Smooth muscle cell (in vitro differentiated cells): ENCODE measurements at regions not wholly inside any gene's neighbourhood (a gene's known extent, or its start where the extent isn't known, plus 50 kb on each side); places are given as distances from the start of the nearest gene placed in this dataset.

Source experiments
- DNase-seq: peaks from one replicate; lab custom pipeline; 2025; ENCODE audit not compliant: unreplicated experiment; lab: John Stamatoyannopoulos, UW
- H2AFZ ChIP-seq: fragments of 200-600 bp; sonication (generic); 2 replicates; pipeline ENCODE4 v1.6.0; 2016; ENCODE audit warnings: antibody characterized with exemption, low read depth, mild to moderate bottlenecking
- H3F3A ChIP-seq: fragments of 200-600 bp; sonication (generic); 2 replicates; pipeline ENCODE4 v1.6.0; 2017; ENCODE audit warnings: antibody characterized with exemption, low read depth
- H3K27ac ChIP-seq: fragments of 200-600 bp; sonication (generic); 2 replicates; pipeline ENCODE4 v1.5.1; 2016; ENCODE audit warnings: low read depth, mild to moderate bottlenecking
- H3K27me3 ChIP-seq: fragments of 200-600 bp; sonication (generic); 2 replicates; pipeline ENCODE4 v1.6.1; 2016; ENCODE audit warnings: low read depth, mild to moderate bottlenecking
- H3K36me3 ChIP-seq: fragments of 200-600 bp; sonication (generic); 2 replicates; pipeline ENCODE4 v1.5.1; 2016; ENCODE audit warnings: low read depth
- H3K4me1 ChIP-seq: fragments of 200-600 bp; sonication (generic); 2 replicates; pipeline ENCODE4 v1.5.1; 2016; ENCODE audit warnings: low read depth
- H3K4me2 ChIP-seq: fragments of 200-600 bp; sonication (generic); 2 replicates; pipeline ENCODE4 v1.6.0; 2016; ENCODE audit warnings: mild to moderate bottlenecking
- H3K4me3 ChIP-seq: fragments of 200-600 bp; sonication (generic); 2 replicates; pipeline ENCODE4 v1.5.1; 2016; ENCODE audit warnings: mild to moderate bottlenecking
- H3K79me2 ChIP-seq: fragments of 200-600 bp; sonication (generic); 2 replicates; pipeline ENCODE4 v1.6.0; 2016; ENCODE audit warnings: low read depth, mild to moderate bottlenecking
- H3K9ac ChIP-seq: fragments of 200-600 bp; sonication (generic); 2 replicates; pipeline ENCODE4 v1.6.0; 2016; ENCODE audit warnings: low read depth
- H3K9me3 ChIP-seq: fragments of 200-600 bp; sonication (generic); replicated peaks from 2 replicates; pipeline ENCODE4 v1.5.1; 2016; ENCODE audit warnings: low read depth
- H4K20me1 ChIP-seq: fragments of 200-600 bp; sonication (generic); 2 replicates; pipeline ENCODE4 v1.6.0; 2016; ENCODE audit warnings: low read depth
- WGBS: methylation state at CpG from one replicate; pipeline ENCODE4 v1.1.7; 2016; ENCODE audit warnings: low lambda C conversion rate; 5-methylcytosine and 5-hydroxymethylcytosine counted together
- TF ChIP-seq, protein P1 (sequence below): fragments of 200-600 bp; sonication (generic); IDR thresholded peaks from 2 replicates; pipeline ENCODE4 v1.5.1; 2017; ENCODE audit warnings: borderline replicate concordance, mild to moderate bottlenecking, antibody characterized with exemption; ENCODE audit not compliant: insufficient read depth, poor library complexity, severe bottlenecking

DNA sequence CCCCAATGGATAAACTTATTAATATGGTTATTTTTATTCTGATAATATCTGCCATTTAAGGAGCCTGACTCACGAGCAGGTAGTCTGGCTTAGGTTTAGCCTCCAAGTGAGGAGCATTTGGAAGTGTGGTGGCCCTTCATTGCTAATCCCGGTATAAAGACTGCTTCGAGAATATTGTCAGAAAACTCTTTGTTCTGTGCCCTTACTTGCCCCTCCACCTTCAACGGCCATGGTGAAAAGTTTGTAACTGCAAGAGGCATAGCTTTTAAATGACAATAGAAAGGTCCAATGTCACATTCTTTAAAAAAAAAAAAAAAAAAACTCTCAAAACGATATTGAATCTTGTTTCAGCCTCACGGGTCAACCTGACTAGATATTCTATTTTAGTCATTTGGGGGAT lies 157.4 kb upstream of the PROX1 start:
- Histone ChIP-seq H3K27ac (no peak overlapping the region), H3K36me3 (no peaks in the 10 kb centered on the region), H3K9me3 (no peaks in the 10 kb centered on the region), H3K27me3 (no peaks in the 10 kb centered on the region), H3K4me1 (peaks cover 7% of the 10 kb centered on the region), H3K4me2 (no peak overlapping the region), H3F3A (no peaks in the 10 kb centered on the region), H4K20me1 (no peaks in the 10 kb centered on the region), H3K79me2 (no peaks in the 10 kb centered on the region), H3K9ac (no peak overlapping the region), H3K4me3 (no peak overlapping the region), H2AFZ (no peak overlapping the region)
- TF ChIP-seq, protein P1, sequence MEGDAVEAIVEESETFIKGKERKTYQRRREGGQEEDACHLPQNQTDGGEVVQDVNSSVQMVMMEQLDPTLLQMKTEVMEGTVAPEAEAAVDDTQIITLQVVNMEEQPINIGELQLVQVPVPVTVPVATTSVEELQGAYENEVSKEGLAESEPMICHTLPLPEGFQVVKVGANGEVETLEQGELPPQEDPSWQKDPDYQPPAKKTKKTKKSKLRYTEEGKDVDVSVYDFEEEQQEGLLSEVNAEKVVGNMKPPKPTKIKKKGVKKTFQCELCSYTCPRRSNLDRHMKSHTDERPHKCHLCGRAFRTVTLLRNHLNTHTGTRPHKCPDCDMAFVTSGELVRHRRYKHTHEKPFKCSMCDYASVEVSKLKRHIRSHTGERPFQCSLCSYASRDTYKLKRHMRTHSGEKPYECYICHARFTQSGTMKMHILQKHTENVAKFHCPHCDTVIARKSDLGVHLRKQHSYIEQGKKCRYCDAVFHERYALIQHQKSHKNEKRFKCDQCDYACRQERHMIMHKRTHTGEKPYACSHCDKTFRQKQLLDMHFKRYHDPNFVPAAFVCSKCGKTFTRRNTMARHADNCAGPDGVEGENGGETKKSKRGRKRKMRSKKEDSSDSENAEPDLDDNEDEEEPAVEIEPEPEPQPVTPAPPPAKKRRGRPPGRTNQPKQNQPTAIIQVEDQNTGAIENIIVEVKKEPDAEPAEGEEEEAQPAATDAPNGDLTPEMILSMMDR = no peak
- 79% methylated on average over 6 of the region's 6 CpGs for WGBS
- DNase-seq = no peak

DNA sequence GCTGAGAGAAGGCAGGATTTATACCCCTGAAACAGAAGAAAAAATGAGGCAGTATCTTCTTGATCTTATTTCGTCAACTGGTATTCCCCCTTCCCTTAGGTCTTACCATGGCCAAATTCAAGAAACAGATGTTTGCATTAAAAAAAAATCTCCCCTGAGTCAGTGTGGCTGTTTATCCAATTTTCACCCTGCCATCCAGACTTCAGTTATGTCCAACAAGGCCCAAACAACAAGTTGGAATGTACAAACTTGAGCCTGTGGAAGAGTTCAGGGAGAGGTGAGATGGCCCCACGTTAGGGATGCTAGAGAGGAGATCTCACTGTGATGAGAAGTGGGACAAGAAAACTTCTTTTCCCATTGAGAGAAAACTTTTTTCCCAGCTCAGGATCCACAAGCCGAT lies 147.2 kb upstream of the PROX1 start:
- H3K27me3 ChIP-seq = peaks cover 6% of the 10 kb centered on the region
- no peak overlapping the region for H3K27ac ChIP-seq
- no peaks in the 10 kb centered on the region for H3F3A ChIP-seq
- H3K79me2 ChIP-seq = no peaks in the 10 kb centered on the region
- H2AFZ ChIP-seq = no peak overlapping the region
- 84% methylated on average over 3 of the region's 3 CpGs for WGBS
- H3K9me3 ChIP-seq = no peaks in the 10 kb centered on the region
- H3K4me3 ChIP-seq = no peak overlapping the region
- no peak overlapping the region for H3K4me2 ChIP-seq
- no peaks in the 10 kb centered on the region for H3K4me1 ChIP-seq
- H4K20me1 ChIP-seq = no peaks in the 10 kb centered on the region
- H3K9ac ChIP-seq = no peak overlapping the region
- DNase-seq = no peak
- TF ChIP-seq, protein P1 = no peak
- no peaks in the 10 kb centered on the region for H3K36me3 ChIP-seq

DNA sequence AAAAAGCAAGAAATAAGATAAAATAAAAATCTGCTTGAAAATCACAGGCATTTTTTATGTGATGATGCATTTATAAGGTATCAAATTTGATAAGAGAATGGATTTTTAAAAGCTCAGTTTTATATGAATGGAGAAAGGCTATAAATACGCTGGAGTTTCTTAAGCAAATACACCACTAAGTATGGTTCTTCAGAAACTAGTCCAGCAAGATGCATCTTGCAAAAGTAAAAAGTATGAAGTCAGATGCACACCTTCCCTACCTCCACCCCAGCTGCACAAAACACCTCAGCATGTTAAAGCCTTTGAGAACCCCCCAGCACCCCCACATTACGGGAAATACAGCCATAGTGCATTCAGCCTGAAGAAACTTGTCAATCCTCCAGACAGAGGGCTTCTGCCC lies 143.1 kb upstream of the PROX1 start:
- no peak overlapping the region for H3K4me2 ChIP-seq
- no peak overlapping the region for H2AFZ ChIP-seq
- no peaks in the 10 kb centered on the region for H3K4me1 ChIP-seq
- no peak overlapping the region for H3K9ac ChIP-seq
- no peak overlapping the region for H3K27ac ChIP-seq
- DNase-seq = no peak
- no peaks in the 10 kb centered on the region for H3F3A ChIP-seq
- H3K79me2 ChIP-seq = no peaks in the 10 kb centered on the region
- no peak overlapping the region for H3K4me3 ChIP-seq
- no peaks in the 10 kb centered on the region for H3K36me3 ChIP-seq
- peaks cover 6% of the 10 kb centered on the region for H3K27me3 ChIP-seq
- H3K9me3 ChIP-seq = no peaks in the 10 kb centered on the region
- TF ChIP-seq, protein P1 = no peak
- WGBS = 71% methylated on average over 2 of the region's 2 CpGs
- no peaks in the 10 kb centered on the region for H4K20me1 ChIP-seq

DNA sequence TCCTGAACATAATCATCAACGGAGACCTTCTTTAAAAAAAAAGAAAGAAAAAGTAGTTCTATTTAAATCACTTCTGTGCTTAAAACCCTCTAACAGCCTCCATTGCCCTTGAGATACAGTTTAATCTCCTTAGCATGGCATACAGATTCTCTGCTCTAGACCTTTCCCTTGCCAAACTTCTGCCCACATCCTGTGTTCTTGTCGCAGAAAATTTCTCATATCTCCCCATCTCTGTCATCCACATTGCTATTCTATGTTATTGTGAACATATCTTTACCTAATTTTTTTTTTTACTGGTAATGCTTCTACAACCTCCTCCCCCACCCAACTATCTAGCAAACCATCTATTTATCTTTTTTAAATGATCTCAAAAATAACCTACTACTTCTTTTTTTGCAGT lies 135.7 kb upstream of the PROX1 start:
- WGBS = 82% methylated on average over 2 of the region's 2 CpGs
- Histone ChIP-seq H3K79me2 (no peaks in the 10 kb centered on the region), H3K4me3 (no peak overlapping the region), H3K36me3 (no peaks in the 10 kb centered on the region), H3K9me3 (no peaks in the 10 kb centered on the region), H3K27ac (no peak overlapping the region), H2AFZ (no peak overlapping the region), H3F3A (no peaks in the 10 kb centered on the region), H4K20me1 (no peaks in the 10 kb centered on the region), H3K27me3 (peaks cover 11% of the 10 kb centered on the region), H3K4me2 (no peak overlapping the region), H3K9ac (no peak overlapping the region), H3K4me1 (no peaks in the 10 kb centered on the region)
- DNase-seq = no peak
- TF ChIP-seq, protein P1 = no peak
